MM.1S (cell line): ENCODE measurements at regions not wholly inside any gene's neighbourhood (a gene's known extent, or its start where the extent isn't known, plus 50 kb on each side); places are given as distances from the start of the nearest gene placed in this dataset.

ENCODE experiments used
- EZH2 ChIP-seq: fragments of 300-600 bp; sonication (generic); optimal IDR thresholded peaks from 2 replicates; pipeline ENCODE3; 2017; ENCODE audit warnings: low read depth, mild to moderate bottlenecking, antibody characterized with exemption, low read length, mixed read lengths
- TF ChIP-seq, protein P1 (sequence below): fragments of 300-600 bp; sonication (generic); IDR thresholded peaks from 2 replicates; pipeline ENCODE4 v1.5.1; 2016; ENCODE audit warnings: antibody characterized with exemption, low read length, mixed read lengths

- TF ChIP-seq, protein P1, sequence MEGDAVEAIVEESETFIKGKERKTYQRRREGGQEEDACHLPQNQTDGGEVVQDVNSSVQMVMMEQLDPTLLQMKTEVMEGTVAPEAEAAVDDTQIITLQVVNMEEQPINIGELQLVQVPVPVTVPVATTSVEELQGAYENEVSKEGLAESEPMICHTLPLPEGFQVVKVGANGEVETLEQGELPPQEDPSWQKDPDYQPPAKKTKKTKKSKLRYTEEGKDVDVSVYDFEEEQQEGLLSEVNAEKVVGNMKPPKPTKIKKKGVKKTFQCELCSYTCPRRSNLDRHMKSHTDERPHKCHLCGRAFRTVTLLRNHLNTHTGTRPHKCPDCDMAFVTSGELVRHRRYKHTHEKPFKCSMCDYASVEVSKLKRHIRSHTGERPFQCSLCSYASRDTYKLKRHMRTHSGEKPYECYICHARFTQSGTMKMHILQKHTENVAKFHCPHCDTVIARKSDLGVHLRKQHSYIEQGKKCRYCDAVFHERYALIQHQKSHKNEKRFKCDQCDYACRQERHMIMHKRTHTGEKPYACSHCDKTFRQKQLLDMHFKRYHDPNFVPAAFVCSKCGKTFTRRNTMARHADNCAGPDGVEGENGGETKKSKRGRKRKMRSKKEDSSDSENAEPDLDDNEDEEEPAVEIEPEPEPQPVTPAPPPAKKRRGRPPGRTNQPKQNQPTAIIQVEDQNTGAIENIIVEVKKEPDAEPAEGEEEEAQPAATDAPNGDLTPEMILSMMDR: no peak
- no peak for TF ChIP-seq EZH2
Observed at GRCh38 chr4:186900984-186901383, 177.3 kb upstream of the FAT1 start.
